GM12878 (cell line): ENCODE measurements at regions not wholly inside any gene's neighbourhood (a gene's known extent, or its start where the extent isn't known, plus 50 kb on each side); places are given as distances from the start of the nearest gene placed in this dataset.

Experiments
- ATAC-seq: fragments of 200-7000 bp; cut with Tn5 transposase; 3 replicates; pipeline ENCODE4 v1.9.1; 2020; ENCODE audit warnings: mild to moderate bottlenecking, moderate library complexity
- BruUV-seq: library from RNA; stranded (reverse); fragments of 400-500 nt; replicated peaks from 2 replicates; lab custom pipeline; 2021; lab: Mats Ljungman, UMichigan
- CTCF ChIA-PET: fragments of 300-600 bp; sonication (Branson Sonifier 250); formaldehyde crosslinking; extraction: SDS; loops from one replicate; lab custom pipeline; 2021; ENCODE audit warnings: inconsistent platforms; lab: Yijun Ruan, JAX
- POLR2A ChIA-PET: fragments of 350-600 bp; formaldehyde crosslinking; extraction: SDS; loops from one replicate; lab custom pipeline; 2021; ENCODE audit warnings: inconsistent platforms; lab: Charles Lee
- RAD21 ChIA-PET: fragments of 300-600 bp; sonication (Branson Sonifier 250); formaldehyde crosslinking; loops from one replicate; lab custom pipeline; 2023; ENCODE audit warnings: antibody characterized with exemption; ENCODE audit not compliant: unreplicated experiment; lab: Charles Lee
- SMC1A ChIA-PET: fragments of 300-600 bp; sonication (Branson Sonifier 250); formaldehyde crosslinking; loops from one replicate; lab custom pipeline; 2023; ENCODE audit not compliant: unreplicated experiment, uncharacterized antibody; lab: Charles Lee
- DNase-seq: peaks from one replicate; pipeline ENCODE4 v3.0.0-alpha.2; 2011; ENCODE audit warnings: low read depth, low spot score
- FAIRE-seq: peaks from 3 replicates; lab custom pipeline; 2011; peaks lifted over from hg19 to GRCh38; lab: Jason Lieb, UNC
- H2AFZ ChIP-seq: 2 replicates; pipeline ENCODE4 v1.6.0; 2011; ENCODE audit warnings: low read depth, low read length, control low read depth; ENCODE audit not compliant: control insufficient read depth
- H3K27ac ChIP-seq: 2 replicates; pipeline ENCODE4 v1.5.1; 2011; ENCODE audit warnings: control low read depth; ENCODE audit not compliant: control insufficient read depth, insufficient read depth
- H3K27me3 ChIP-seq, 2 experiments: replicated peaks in 1 of 2; 2 replicates each; pipeline versions ENCODE4 v1.6.0 to v1.6.1; 2011; ENCODE audit warnings: low read length in 1 of 2; ENCODE audit not compliant: control insufficient read depth in 2 of 2, insufficient read depth in 2 of 2
- H3K36me3 ChIP-seq, 2 experiments: 2 replicates each; pipeline ENCODE4 v1.5.1; 2011; ENCODE audit warnings: low read length in 1 of 2; ENCODE audit not compliant: control insufficient read depth in 2 of 2, insufficient read depth in 2 of 2
- H3K4me1 ChIP-seq: 2 replicates; pipeline ENCODE4 v1.6.1; 2011; ENCODE audit warnings: mild to moderate bottlenecking, low read length, moderate library complexity, mixed read lengths; ENCODE audit not compliant: control insufficient read depth, insufficient read depth
- H3K4me2 ChIP-seq: 2 replicates; pipeline ENCODE4 v1.6.0; 2011; ENCODE audit warnings: control low read depth; ENCODE audit not compliant: control insufficient read depth, insufficient read depth
- H3K4me3 ChIP-seq: fragments of 200-600 bp; sonication (generic); 2 replicates; pipeline ENCODE4 v1.5.1; 2016
- H3K79me2 ChIP-seq: 2 replicates; pipeline ENCODE4 v1.6.0; 2011; ENCODE audit warnings: low read length; ENCODE audit not compliant: control insufficient read depth, insufficient read depth
- H3K9ac ChIP-seq: 2 replicates; pipeline ENCODE4 v1.8.0; 2011; ENCODE audit warnings: low read length, control low read depth, mixed read lengths; ENCODE audit not compliant: control insufficient read depth, insufficient read depth
- H3K9me3 ChIP-seq: replicated peaks from 3 replicates; pipeline ENCODE4 v1.5.1; 2011; ENCODE audit warnings: mild to moderate bottlenecking, low read length; ENCODE audit not compliant: control insufficient read depth, insufficient read depth
- H4K20me1 ChIP-seq: 2 replicates; pipeline ENCODE4 v1.6.0; 2011; ENCODE audit not compliant: control insufficient read depth, insufficient read depth
- EED ChIP-seq: sonication (generic); IDR thresholded peaks from 2 replicates; pipeline ENCODE4 v1.6.1; 2016; ENCODE audit warnings: antibody characterized with exemption, low read depth
- ETV6 ChIP-seq, 2 experiments: fragments of 450-650 bp in 1 of 2; IDR thresholded peaks in 1 of 2; conservative IDR thresholded peaks in 1 of 2; 2 replicates each; pipeline ENCODE4 v1.6.1; 2014; ENCODE audit warnings: antibody characterized with exemption in 1 of 2, borderline replicate concordance in 1 of 2, low read depth in 1 of 2, mild to moderate bottlenecking in 1 of 2, moderate library complexity in 1 of 2
- KAT2A ChIP-seq: conservative IDR thresholded peaks from 2 replicates; pipeline ENCODE4 v1.6.1; 2011; ENCODE audit warnings: low read depth, low read length; ENCODE audit not compliant: control insufficient read depth
- MEF2A ChIP-seq: IDR thresholded peaks from 2 replicates; pipeline ENCODE4 v1.6.1; 2011; ENCODE audit warnings: low read depth, mild to moderate bottlenecking, low read length, moderate library complexity; ENCODE audit not compliant: insufficient read depth
- NFXL1 ChIP-seq: fragments of 450-650 bp; IDR thresholded peaks from 2 replicates; pipeline ENCODE4 v1.6.1; 2017; ENCODE audit warnings: antibody characterized with exemption, mild to moderate bottlenecking, borderline replicate concordance
- SMAD1 ChIP-seq: fragments of 450-650 bp; IDR thresholded peaks from 2 replicates; pipeline ENCODE4 v1.6.1; 2018; ENCODE audit warnings: mild to moderate bottlenecking, low read depth; ENCODE audit not compliant: partially characterized antibody
- STAT1 ChIP-seq: fragments of 450-650 bp; conservative IDR thresholded peaks from 2 replicates; pipeline ENCODE4 v1.6.1; 2014; ENCODE audit warnings: antibody characterized with exemption, mild to moderate bottlenecking
- SUZ12 ChIP-seq: fragments of 200-600 bp; sonication (generic); IDR thresholded peaks from one replicate; pipeline ENCODE4 v1.6.1; 2018; ENCODE audit warnings: antibody characterized with exemption, mild to moderate bottlenecking; ENCODE audit not compliant: unreplicated experiment
- YBX1 ChIP-seq: fragments of 450-650 bp; IDR thresholded peaks from 2 replicates; pipeline ENCODE4 v1.6.1; 2016; ENCODE audit warnings: antibody characterized with exemption
- WGBS: methylation state at CpG from one replicate; pipeline ENCODE4 v1.1.6; 2016; ENCODE audit warnings: low lambda C conversion rate; ENCODE audit not compliant: insufficient replicate concordance, insufficient coverage; ENCODE audit errors: missing lambda C conversion rate; 5-methylcytosine and 5-hydroxymethylcytosine counted together
- in situ Hi-C: fragments of 300-500 bp; cut with MboI; formaldehyde crosslinking; loops from 9 replicates; pipeline ENCODE4 v1.14.3; 2018; ENCODE audit warnings: mixed read lengths
- intact Hi-C: fragments of 100-400 bp; cut with micrococcal nuclease; formaldehyde crosslinking; loops from one replicate; pipeline ENCODE4 v1.14.2; 2022; ENCODE audit not compliant: unreplicated experiment

DNA sequence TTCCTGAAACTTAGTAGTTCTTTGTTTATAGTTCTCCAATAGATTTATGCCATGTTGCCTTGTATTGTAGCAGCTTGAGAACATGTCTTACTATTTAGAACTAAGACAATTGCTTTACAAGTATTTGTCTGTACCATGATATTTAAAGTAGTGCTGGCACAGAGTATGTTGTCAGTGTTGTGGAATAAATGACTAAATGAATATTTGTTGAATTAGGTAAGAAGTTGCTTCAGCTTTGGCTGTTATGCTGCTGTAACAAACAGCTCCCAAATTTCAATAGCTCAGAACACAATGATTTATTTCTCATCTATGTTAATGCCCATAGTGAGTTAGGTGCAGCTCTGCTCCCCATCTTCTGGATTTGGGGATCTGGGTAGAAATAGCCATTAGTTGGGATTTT, 90.2 kb upstream of the VCAM1 start (continued):
- no peak for TF ChIP-seq ETV6 (conservative IDR thresholded peaks at IDR 0.05 in 1 of 2, IDR thresholded peaks at IDR 0.05 in 1 of 2; ENCODE audit: borderline replicate concordance in 1 of 2, low read depth in 1 of 2)
- no peak for TF ChIP-seq MEF2A
- TF ChIP-seq SUZ12 = no peak
- no peak for TF ChIP-seq KAT2A
- no peak for TF ChIP-seq STAT1
- TF ChIP-seq NFXL1 = no peak
- TF ChIP-seq YBX1 = no peak
- no peak for TF ChIP-seq SMAD1

DNA sequence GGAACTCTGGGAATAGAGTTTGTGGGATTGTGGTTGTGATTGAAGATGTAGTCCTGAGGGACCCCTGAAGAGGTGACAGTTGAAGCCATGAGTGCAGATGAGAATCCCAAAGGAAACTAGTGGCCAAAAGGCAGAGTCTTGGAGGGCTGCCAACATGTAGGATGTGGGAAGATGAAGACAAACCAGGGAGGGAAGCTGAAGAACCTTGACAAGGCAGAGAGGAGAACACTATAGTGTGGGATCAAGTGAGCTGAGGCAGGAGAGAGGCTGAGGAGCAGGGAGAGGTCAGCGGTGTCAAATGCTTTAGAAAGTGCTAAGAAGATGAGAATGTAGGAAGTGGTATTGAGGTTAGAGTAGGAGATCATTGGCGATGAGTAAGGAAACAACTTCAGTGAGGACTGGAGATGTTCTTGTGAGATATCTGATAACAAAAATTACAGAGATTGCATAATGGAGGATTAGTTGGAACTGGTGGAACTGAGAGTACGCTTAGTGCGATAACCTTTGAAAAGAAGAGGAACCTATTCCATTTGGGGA, 88.5 kb upstream of the VCAM1 start:
- no peak overlapping the region for H3K9ac ChIP-seq
- FAIRE-seq (no peak), DNase-seq (no peak), ATAC-seq (no peak)
- intact Hi-C loops (no loop called here), in situ Hi-C loops (no loop called here)
- TF ChIP-seq EED = no peak
- ChIA-PET SMC1A (no interaction called here), CTCF (interaction anchor here (1.5 kb wide), 1 partner anchor 11 kb away, joined by 3 read pairs; no protein-coding TSS in a partner anchor), RAD21 (no interaction called here), POLR2A (interaction anchor here (0.6 kb wide), 1 partner anchor 223 kb away, joined by 3 read pairs; no protein-coding TSS in a partner anchor)
- no peaks in the 10 kb centered on the region for H4K20me1 ChIP-seq
- BruUV-seq = no TSS peak
- H3K4me1 ChIP-seq = no peaks in the 10 kb centered on the region
- no peaks in the 10 kb centered on the region for H3K79me2 ChIP-seq
- H3K27ac ChIP-seq = no peak overlapping the region
- no peaks in the 10 kb centered on the region for H3K36me3 ChIP-seq
- 73% methylated on average over 4 of the region's 4 CpGs for WGBS
- no peak overlapping the region for H2AFZ ChIP-seq
- no peaks in the 10 kb centered on the region for H3K9me3 ChIP-seq
- H3K27me3 ChIP-seq = no peaks in the 10 kb centered on the region
- H3K4me2 ChIP-seq = no peak overlapping the region
- H3K4me3 ChIP-seq = no peak overlapping the region
